HG02759 (cell line): ENCODE measurements at regions not wholly inside any gene's neighbourhood (a gene's known extent, or its start where the extent isn't known, plus 50 kb on each side); places are given as distances from the start of the nearest gene placed in this dataset.

ENCODE experiments used
- ATAC-seq: cut with Tn5 transposase; IDR thresholded peaks from one replicate; pipeline ENCODE4 v1.9.1; 2021; ENCODE audit warnings: mild to moderate bottlenecking, moderate library complexity; ENCODE audit not compliant: unreplicated experiment

DNA sequence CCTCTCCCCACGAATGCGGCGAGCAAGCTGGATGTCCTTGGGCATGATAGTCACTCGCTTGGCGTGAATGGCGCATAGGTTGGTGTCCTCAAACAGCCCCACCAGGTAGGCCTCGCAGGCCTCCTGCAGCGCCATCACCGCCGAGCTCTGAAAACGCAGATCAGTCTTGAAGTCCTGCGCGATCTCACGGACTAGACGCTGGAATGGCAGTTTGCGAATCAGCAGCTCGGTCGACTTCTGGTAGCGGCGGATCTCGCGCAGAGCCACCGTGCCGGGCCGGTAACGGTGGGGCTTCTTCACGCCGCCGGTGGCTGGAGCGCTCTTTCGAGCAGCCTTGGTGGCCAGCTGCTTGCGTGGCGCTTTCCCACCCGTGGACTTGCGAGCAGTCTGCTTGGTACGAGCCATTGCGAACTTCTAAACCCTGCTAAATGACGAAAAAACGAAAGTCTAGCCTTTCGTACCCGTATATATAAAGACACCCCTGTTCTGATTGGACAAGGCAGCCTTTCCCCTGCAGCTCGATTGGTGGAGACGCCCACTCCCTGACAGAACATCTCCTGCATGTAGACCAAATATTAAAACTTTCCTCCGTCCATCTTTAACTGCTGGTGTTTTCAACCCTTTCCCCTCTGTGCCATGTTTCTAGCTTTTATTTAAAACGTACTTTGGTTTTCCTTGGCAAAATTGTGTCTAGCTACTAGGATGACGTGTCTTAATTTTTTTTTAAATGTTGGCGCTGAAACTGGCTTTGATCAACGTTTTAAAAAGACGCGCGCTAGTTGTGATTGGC is 109.8 kb downstream of the HFE start:
- ATAC-seq, result peak; percentile 38

DNA sequence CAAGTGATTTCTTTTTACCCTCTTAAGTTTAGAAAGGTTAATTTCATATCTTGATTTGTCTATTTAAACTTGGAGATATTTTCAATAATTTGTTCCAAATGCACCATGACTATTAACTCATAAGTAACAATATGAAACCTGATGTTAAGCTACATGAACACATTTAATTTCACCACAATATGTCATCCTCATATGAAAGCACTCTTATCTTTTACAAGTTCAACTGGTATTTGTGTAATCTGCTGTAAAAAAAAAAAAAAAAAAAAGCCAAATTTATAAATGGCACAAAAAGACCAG is 110.4 kb downstream of the HFE start:
- ATAC-seq, result no peak

GRCh38 chr6:26197933-26198721 is 110.9 kb downstream of the HFE start:
- no peak for ATAC-seq

- peak; percentile 6 for ATAC-seq
Measured at GRCh38 chr6:26198722-26199056, 111.5 kb downstream of the HFE start.

GRCh38 chr6:26199057-26199772 is 112.0 kb downstream of the HFE start:
- peak; percentile 62 for ATAC-seq

DNA sequence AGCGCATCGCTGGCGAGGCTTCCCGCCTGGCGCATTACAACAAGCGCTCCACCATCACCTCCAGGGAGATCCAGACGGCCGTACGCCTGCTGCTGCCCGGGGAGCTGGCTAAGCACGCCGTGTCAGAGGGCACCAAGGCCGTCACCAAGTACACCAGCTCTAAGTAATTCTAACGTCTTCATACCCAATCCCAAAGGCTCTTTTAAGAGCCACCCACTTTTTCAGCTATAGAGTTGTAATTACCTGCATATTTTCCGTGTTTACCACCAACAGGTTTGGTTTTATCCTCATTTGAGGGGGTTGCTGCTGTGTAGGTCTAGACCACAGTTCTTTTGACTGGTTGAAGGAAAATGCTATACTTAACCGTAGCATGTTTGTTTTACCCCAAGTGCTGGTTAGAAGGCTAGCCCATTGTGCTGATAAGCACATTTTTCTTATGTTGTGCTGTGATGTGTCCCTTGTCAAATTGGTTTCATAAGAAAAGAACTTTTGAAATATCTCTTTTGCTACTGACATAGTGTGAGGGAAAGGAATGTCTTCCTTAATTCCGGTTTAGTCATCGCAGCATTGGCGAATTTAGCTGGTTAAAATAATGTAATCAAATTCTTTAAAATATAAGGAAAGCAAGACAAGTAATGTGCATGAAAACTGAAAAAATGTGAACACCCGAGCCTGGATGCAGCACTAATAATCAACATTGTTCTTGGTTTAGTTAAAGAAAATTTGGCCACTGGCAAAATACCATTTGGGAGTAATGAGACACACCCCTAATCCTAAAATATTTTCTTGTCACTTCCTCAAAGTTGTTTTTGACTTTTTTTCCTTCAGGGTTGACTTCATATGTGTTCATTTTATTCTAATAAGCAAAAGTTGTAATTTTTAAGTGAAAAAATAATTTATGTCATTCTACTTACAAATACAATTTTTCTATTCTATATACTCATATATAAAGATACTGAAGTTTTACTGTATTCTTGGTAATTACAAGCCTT is 112.8 kb downstream of the HFE start:
- no peak for ATAC-seq

GRCh38 chr6:26200918-26201721 is 113.9 kb downstream of the HFE start:
- ATAC-seq, result no peak

GRCh38 chr6:26202201-26202611 is 115.0 kb downstream of the HFE start:
- ATAC-seq, result no peak

DNA sequence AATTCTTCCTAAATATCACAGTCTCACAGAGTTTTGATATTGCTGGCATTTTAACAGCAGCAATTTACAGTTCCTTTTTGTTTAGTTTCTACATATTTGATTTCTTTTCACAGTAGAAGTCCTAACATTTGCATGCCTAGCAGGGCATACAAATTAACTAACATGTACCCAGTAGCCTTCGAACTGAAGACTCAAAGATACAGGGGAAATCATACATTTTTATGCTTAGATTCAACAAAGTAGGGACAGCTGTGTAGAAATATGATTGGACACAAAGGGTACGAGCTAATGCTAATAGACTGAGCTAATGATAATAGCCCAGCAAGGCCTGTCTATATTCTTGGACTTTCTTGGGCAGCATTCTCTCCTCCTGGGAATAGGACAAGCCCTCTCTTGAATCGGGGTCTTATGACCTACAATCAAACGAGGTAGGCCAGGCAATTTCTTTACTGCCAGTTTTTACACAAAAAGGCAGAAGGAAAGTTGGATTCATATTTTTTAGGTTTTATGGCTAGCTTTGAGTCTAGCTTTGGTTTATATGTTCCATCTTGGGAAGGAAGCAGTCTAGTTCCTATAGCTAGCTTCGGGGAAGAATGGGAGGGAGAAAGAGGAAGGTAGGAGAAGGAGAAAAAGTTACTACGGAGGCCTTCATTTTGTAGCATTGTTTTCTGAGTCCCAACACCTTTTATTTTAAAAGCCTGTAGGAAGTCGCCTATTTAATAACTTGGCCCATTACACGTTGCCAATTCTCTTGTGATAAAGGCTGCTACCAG is 115.8 kb downstream of the HFE start:
- ATAC-seq, result no peak

DNA sequence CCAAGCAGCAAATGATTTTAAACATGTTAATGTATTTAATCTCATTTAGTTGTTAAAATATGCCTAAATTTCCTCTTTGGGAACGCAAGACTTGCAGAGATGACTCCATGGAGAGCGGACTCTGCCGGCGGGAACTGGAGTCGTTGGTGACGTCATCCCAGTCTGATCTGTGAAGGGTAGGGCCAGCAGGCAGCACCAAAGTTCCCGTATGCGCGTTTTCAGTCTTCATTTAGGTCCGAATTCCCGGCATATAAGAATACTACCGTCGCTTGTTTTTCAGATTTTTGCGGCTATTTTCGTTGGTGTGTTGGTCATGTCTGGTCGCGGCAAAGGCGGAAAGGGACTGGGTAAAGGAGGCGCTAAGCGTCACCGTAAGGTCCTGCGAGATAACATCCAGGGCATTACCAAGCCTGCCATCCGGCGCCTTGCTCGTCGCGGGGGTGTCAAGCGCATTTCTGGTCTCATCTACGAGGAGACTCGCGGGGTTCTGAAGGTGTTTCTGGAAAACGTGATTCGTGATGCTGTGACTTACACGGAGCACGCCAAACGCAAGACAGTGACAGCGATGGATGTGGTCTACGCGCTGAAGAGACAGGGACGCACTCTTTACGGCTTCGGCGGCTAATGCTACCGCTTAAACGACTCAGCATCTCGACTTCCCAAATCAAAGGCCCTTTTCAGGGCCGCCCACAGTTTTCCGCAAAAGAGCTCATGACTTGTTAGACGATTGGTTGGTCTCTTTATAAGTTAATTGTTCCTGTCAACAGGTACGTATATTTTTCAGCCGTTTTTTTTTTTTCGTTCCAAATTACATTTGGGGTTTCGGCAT is 117.3 kb downstream of the HFE start:
- ATAC-seq, result peak; percentile 56

DNA sequence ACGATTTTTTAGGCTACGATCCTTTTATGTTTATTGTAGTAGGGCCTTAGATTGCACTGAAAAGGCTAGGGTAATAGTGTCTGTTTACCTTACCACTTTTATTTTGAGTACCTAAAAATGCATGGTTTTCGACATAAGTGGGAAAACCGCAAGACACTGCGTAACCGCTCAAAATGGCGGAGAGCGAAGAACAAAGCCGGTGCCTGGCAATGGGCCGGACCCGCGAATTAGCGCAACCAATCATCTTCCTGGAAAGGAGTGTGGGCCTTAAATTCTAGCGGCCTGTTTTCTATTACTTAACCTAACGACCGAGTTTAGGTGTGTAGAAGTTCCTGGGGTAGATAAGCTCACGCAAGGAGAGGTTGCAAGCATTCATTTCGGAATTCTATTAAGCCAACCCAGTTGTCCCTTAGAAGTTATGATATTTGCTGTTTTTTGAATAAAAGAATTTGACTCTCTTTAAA is 118.0 kb downstream of the HFE start:
- peak; percentile 42 for ATAC-seq

DNA sequence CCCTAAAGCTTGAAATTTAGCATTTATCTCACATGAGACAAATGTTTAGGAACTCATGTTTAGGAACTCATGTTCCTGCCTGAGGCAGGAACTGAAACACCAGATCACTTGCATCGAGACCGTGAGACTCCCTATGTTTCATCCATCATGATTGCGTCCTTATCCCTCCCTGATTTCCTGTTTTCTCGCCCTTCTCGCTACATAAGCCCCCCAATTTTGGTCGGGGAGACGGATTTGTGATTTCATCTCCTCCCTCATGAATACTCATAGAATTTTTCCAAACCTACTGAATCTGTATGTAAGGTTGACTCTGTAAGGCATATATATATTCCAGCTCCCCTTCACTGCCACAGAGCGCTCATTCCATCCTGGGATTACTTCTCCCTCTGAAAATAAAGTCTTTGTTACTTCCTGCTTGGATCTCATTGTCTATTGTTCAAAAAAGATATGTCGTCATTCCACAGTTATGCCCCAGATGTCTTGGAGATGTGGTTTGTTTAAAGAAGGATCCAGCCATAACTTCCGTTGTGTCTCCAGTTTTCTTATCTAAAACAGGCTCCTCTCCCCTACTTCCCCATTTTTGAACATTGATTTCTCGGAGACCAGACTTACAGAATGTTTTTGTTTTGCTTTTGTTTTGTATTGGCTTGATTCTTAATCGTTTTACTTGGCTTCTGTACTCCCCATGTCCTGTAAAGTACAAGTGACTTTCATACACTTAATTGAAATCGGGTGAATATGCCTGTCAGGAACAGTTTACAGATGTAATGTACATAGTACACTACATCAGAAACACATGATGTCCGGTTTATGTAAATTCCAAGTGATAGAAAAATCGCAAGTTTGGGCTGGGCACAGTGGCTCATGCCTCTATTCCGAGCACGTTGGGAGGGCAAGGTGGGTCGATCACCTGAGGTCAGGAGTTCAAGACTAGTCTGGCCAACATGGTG is 118.7 kb downstream of the HFE start:
- peak; percentile 19 for ATAC-seq

GRCh38 chr6:26206868-26207801 is 119.9 kb downstream of the HFE start:
- no peak for ATAC-seq

GRCh38 chr6:26211963-26212362 is 124.7 kb downstream of the HFE start:
- ATAC-seq, result no peak

GRCh38 chr6:26213334-26214075 is 126.3 kb downstream of the HFE start:
- ATAC-seq, result no peak
